GM12878 (cell line): ENCODE measurements at regions not wholly inside any gene's neighbourhood (a gene's known extent, or its start where the extent isn't known, plus 50 kb on each side); places are given as distances from the start of the nearest gene placed in this dataset.

Experiments used
- ATAC-seq: fragments of 200-7000 bp; cut with Tn5 transposase; 3 replicates; pipeline ENCODE4 v1.9.1; 2020; ENCODE audit warnings: mild to moderate bottlenecking, moderate library complexity
- BruUV-seq: library from RNA; stranded (reverse); fragments of 400-500 nt; replicated peaks from 2 replicates; lab custom pipeline; 2021; lab: Mats Ljungman, UMichigan
- CTCF ChIA-PET: fragments of 300-600 bp; sonication (Branson Sonifier 250); formaldehyde crosslinking; extraction: SDS; loops from one replicate; lab custom pipeline; 2021; ENCODE audit warnings: inconsistent platforms; lab: Yijun Ruan, JAX
- POLR2A ChIA-PET: fragments of 350-600 bp; formaldehyde crosslinking; extraction: SDS; loops from one replicate; lab custom pipeline; 2021; ENCODE audit warnings: inconsistent platforms; lab: Charles Lee
- RAD21 ChIA-PET: fragments of 300-600 bp; sonication (Branson Sonifier 250); formaldehyde crosslinking; loops from one replicate; lab custom pipeline; 2023; ENCODE audit warnings: antibody characterized with exemption; ENCODE audit not compliant: unreplicated experiment; lab: Charles Lee
- SMC1A ChIA-PET: fragments of 300-600 bp; sonication (Branson Sonifier 250); formaldehyde crosslinking; loops from one replicate; lab custom pipeline; 2023; ENCODE audit not compliant: unreplicated experiment, uncharacterized antibody; lab: Charles Lee
- DNase-seq: peaks from one replicate; pipeline ENCODE4 v3.0.0-alpha.2; 2011; ENCODE audit warnings: low read depth, low spot score
- FAIRE-seq: peaks from 3 replicates; lab custom pipeline; 2011; peaks lifted over from hg19 to GRCh38; lab: Jason Lieb, UNC
- H2AFZ ChIP-seq: 2 replicates; pipeline ENCODE4 v1.6.0; 2011; ENCODE audit warnings: low read depth, low read length, control low read depth; ENCODE audit not compliant: control insufficient read depth
- H3K27ac ChIP-seq: 2 replicates; pipeline ENCODE4 v1.5.1; 2011; ENCODE audit warnings: control low read depth; ENCODE audit not compliant: control insufficient read depth, insufficient read depth
- H3K27me3 ChIP-seq, 2 experiments: replicated peaks in 1 of 2; 2 replicates each; pipeline versions ENCODE4 v1.6.0 to v1.6.1; 2011; ENCODE audit warnings: low read length in 1 of 2; ENCODE audit not compliant: control insufficient read depth in 2 of 2, insufficient read depth in 2 of 2
- H3K36me3 ChIP-seq, 2 experiments: 2 replicates each; pipeline ENCODE4 v1.5.1; 2011; ENCODE audit warnings: low read length in 1 of 2; ENCODE audit not compliant: control insufficient read depth in 2 of 2, insufficient read depth in 2 of 2
- H3K4me1 ChIP-seq: 2 replicates; pipeline ENCODE4 v1.6.1; 2011; ENCODE audit warnings: mild to moderate bottlenecking, low read length, moderate library complexity, mixed read lengths; ENCODE audit not compliant: control insufficient read depth, insufficient read depth
- H3K4me2 ChIP-seq: 2 replicates; pipeline ENCODE4 v1.6.0; 2011; ENCODE audit warnings: control low read depth; ENCODE audit not compliant: control insufficient read depth, insufficient read depth
- H3K4me3 ChIP-seq: fragments of 200-600 bp; sonication (generic); 2 replicates; pipeline ENCODE4 v1.5.1; 2016
- H3K79me2 ChIP-seq: 2 replicates; pipeline ENCODE4 v1.6.0; 2011; ENCODE audit warnings: low read length; ENCODE audit not compliant: control insufficient read depth, insufficient read depth
- H3K9ac ChIP-seq: 2 replicates; pipeline ENCODE4 v1.8.0; 2011; ENCODE audit warnings: low read length, control low read depth, mixed read lengths; ENCODE audit not compliant: control insufficient read depth, insufficient read depth
- H3K9me3 ChIP-seq: replicated peaks from 3 replicates; pipeline ENCODE4 v1.5.1; 2011; ENCODE audit warnings: mild to moderate bottlenecking, low read length; ENCODE audit not compliant: control insufficient read depth, insufficient read depth
- H4K20me1 ChIP-seq: 2 replicates; pipeline ENCODE4 v1.6.0; 2011; ENCODE audit not compliant: control insufficient read depth, insufficient read depth
- CEBPZ ChIP-seq: fragments of 150-350 bp; IDR thresholded peaks from 2 replicates; pipeline ENCODE4 v1.6.1; 2016; ENCODE audit warnings: low read depth, low read length
- HDAC6 ChIP-seq: fragments of 200-600 bp; sonication (generic); IDR thresholded peaks from one replicate; pipeline ENCODE4 v1.8.0; 2017; ENCODE audit warnings: antibody characterized with exemption; ENCODE audit not compliant: unreplicated experiment
- IKZF2 ChIP-seq, 2 experiments: fragments of 450-650 bp; IDR thresholded peaks; 2 replicates each; pipeline ENCODE4 v1.6.1; 2017; ENCODE audit warnings: mild to moderate bottlenecking in 2 of 2, moderate library complexity in 2 of 2
- MEF2B ChIP-seq: fragments of 450-650 bp; IDR thresholded peaks from 2 replicates; pipeline ENCODE4 v1.6.1; 2018; ENCODE audit warnings: mild to moderate bottlenecking, moderate library complexity; ENCODE audit not compliant: partially characterized antibody, poor library complexity, severe bottlenecking
- MYC ChIP-seq: IDR thresholded peaks from 2 replicates; pipeline ENCODE4 v1.6.1; 2011; ENCODE audit warnings: mild to moderate bottlenecking, low read length, moderate library complexity, inconsistent platforms; ENCODE audit not compliant: insufficient read depth, insufficient replicate concordance, insufficient read length, severe bottlenecking
- NBN ChIP-seq: fragments of 450-650 bp; IDR thresholded peaks from 2 replicates; pipeline ENCODE4 v1.6.1; 2016
- RB1 ChIP-seq: fragments of 450-650 bp; formaldehyde crosslinking; IDR thresholded peaks from 2 replicates; pipeline ENCODE4 v1.6.1; 2017; ENCODE audit warnings: mild to moderate bottlenecking, borderline replicate concordance
- SMARCA5 ChIP-seq: fragments of 450-650 bp; IDR thresholded peaks from 2 replicates; pipeline ENCODE4 v1.6.1; 2017; ENCODE audit warnings: mild to moderate bottlenecking
- SMC3 ChIP-seq: IDR thresholded peaks from 2 replicates; pipeline ENCODE4 v1.6.1; 2011; ENCODE audit warnings: low read length, improper control_type of control experiment, borderline replicate concordance
- SP1 ChIP-seq: IDR thresholded peaks from one replicate; pipeline ENCODE4 v1.6.1; 2011; ENCODE audit warnings: low read depth, low read length
- ZNF207 ChIP-seq: fragments of 450-650 bp; IDR thresholded peaks from 2 replicates; pipeline ENCODE4 v1.6.1; 2014; ENCODE audit warnings: antibody characterized with exemption, mild to moderate bottlenecking, borderline replicate concordance
- ZNF687 ChIP-seq: fragments of 450-650 bp; IDR thresholded peaks from 2 replicates; pipeline ENCODE4 v1.6.1; 2017; ENCODE audit warnings: mild to moderate bottlenecking, moderate library complexity
- ZZZ3 ChIP-seq: IDR thresholded peaks from 2 replicates; pipeline ENCODE4 v1.6.1; 2011; ENCODE audit warnings: low read depth; ENCODE audit not compliant: control insufficient read depth, insufficient read length
- WGBS: methylation state at CpG from one replicate; pipeline ENCODE4 v1.1.6; 2016; ENCODE audit warnings: low lambda C conversion rate; ENCODE audit not compliant: insufficient replicate concordance, insufficient coverage; ENCODE audit errors: missing lambda C conversion rate; 5-methylcytosine and 5-hydroxymethylcytosine counted together
- in situ Hi-C: fragments of 300-500 bp; cut with MboI; formaldehyde crosslinking; loops from 9 replicates; pipeline ENCODE4 v1.14.3; 2018; ENCODE audit warnings: mixed read lengths
- intact Hi-C: fragments of 100-400 bp; cut with micrococcal nuclease; formaldehyde crosslinking; loops from one replicate; pipeline ENCODE4 v1.14.2; 2022; ENCODE audit not compliant: unreplicated experiment

- RAD21 ChIA-PET: no interaction called here
These were observed 136.7 kb upstream of the SYT6 start for GRCh38 chr1:114290341-114290740.

More at GRCh38 chr1:114290341-114290740, 136.7 kb upstream of the SYT6 start:
- no TSS peak for BruUV-seq
- ATAC-seq (no peak), FAIRE-seq (no peak), DNase-seq (no peak)
- ChIA-PET POLR2A (no interaction called here), SMC1A (no interaction called here), CTCF (interaction anchor here (1.1 kb wide), 1 partner anchor 311 kb away, joined by 3 read pairs; the partner anchor contains the start of gene OLFML3)
- H3K9ac ChIP-seq: no peak overlapping the region
- no peaks in the 10 kb centered on the region for H3K4me1 ChIP-seq
- no peak overlapping the region for H3K4me3 ChIP-seq
- no peaks in the 10 kb centered on the region for H3K9me3 ChIP-seq
- in situ Hi-C loops (no loop called here), intact Hi-C loops (no loop called here)
- no peaks in the 10 kb centered on the region for H3K36me3 ChIP-seq
- H3K79me2 ChIP-seq: no peaks in the 10 kb centered on the region
- H3K27me3 ChIP-seq: no peaks in the 10 kb centered on the region; a peak in 1 of 4 replicates
- H2AFZ ChIP-seq: no peak overlapping the region
- WGBS: 15% methylated on average over 4 of the region's 4 CpGs
- TF ChIP-seq SP1 (no peak), NBN (no peak), ZNF687 (no peak), ZNF207 (no peak), SMC3 (no peak), MYC (no peak), MEF2B (no peak), RB1 (no peak), IKZF2 (IDR thresholded peaks at IDR 0.05) (no peak), SMARCA5 (no peak), HDAC6 (no peak), CEBPZ (no peak), ZZZ3 (no peak)
- no peak overlapping the region for H3K27ac ChIP-seq
- no peaks in the 10 kb centered on the region for H4K20me1 ChIP-seq
- H3K4me2 ChIP-seq: no peak overlapping the region
